GM23338 (cell line): ENCODE measurements at regions not wholly inside any gene's neighbourhood (a gene's known extent, or its start where the extent isn't known, plus 50 kb on each side); places are given as distances from the start of the nearest gene placed in this dataset.

ENCODE experiments used
- ATAC-seq: fragments of 200-7000 bp; cut with Tn5 transposase; 3 replicates; pipeline ENCODE4 v1.9.1; 2020
- DNase-seq: peaks from one replicate; pipeline ENCODE4 v3.0.0-alpha.2; 2015; ENCODE audit warnings: low spot score
- H2AFZ ChIP-seq: fragments of 200-600 bp; sonication (generic); 2 replicates; pipeline ENCODE4 v1.8.0; 2016; ENCODE audit warnings: antibody characterized with exemption, mild to moderate bottlenecking, moderate library complexity
- H3F3A ChIP-seq: fragments of 200-600 bp; sonication (generic); replicated peaks from 2 replicates; pipeline ENCODE4 v1.8.0; 2017; ENCODE audit warnings: antibody characterized with exemption, mixed run types, low read depth
- H3K27ac ChIP-seq: fragments of 200-600 bp; sonication (generic); 2 replicates; pipeline ENCODE4 v1.6.1; 2016; ENCODE audit warnings: low read depth
- H3K27me3 ChIP-seq: fragments of 200-600 bp; sonication (generic); 2 replicates; pipeline ENCODE4 v1.8.0; 2016; ENCODE audit warnings: mild to moderate bottlenecking, mixed run types, moderate library complexity; ENCODE audit not compliant: insufficient read depth
- H3K36me3 ChIP-seq: fragments of 200-600 bp; sonication (generic); 2 replicates; pipeline ENCODE4 v1.8.0; 2016; ENCODE audit warnings: mild to moderate bottlenecking; ENCODE audit not compliant: insufficient read depth
- H3K4me1 ChIP-seq: fragments of 200-600 bp; sonication (generic); 2 replicates; pipeline ENCODE4 v1.8.0; 2016; ENCODE audit warnings: mild to moderate bottlenecking, moderate library complexity; ENCODE audit not compliant: insufficient read depth
- H3K4me2 ChIP-seq: fragments of 200-600 bp; sonication (generic); 2 replicates; pipeline ENCODE4 v1.7.1; 2017; ENCODE audit warnings: mixed run types
- H3K4me3 ChIP-seq: fragments of 200-600 bp; sonication (generic); 2 replicates; pipeline ENCODE4 v1.6.1; 2016; ENCODE audit warnings: mixed run types
- H3K79me2 ChIP-seq: fragments of 200-600 bp; sonication (generic); replicated peaks from 2 replicates; pipeline ENCODE4 v1.8.0; 2017; ENCODE audit warnings: mild to moderate bottlenecking; ENCODE audit not compliant: insufficient read depth
- H3K9me2 ChIP-seq: fragments of 200-600 bp; sonication (generic); 2 replicates; pipeline ENCODE4 v1.8.0; 2017; ENCODE audit not compliant: insufficient read depth
- H4K20me1 ChIP-seq: fragments of 200-600 bp; sonication (generic); replicated peaks from 2 replicates; pipeline ENCODE4 v1.8.0; 2017; ENCODE audit warnings: mild to moderate bottlenecking; ENCODE audit not compliant: insufficient read depth
- H3K27ac Mint-ChIP-seq: 2 replicates; pipeline ENCODE4 v1.8.0; 2020; ENCODE audit warnings: inconsistent platforms, mild to moderate bottlenecking, moderate library complexity, mixed read lengths
- H3K27me3 Mint-ChIP-seq: 3 replicates; pipeline ENCODE4 v1.8.0; 2022; ENCODE audit warnings: low read depth, mild to moderate bottlenecking, moderate library complexity, mixed read lengths, inconsistent platforms; ENCODE audit not compliant: insufficient read depth, poor library complexity
- H3K36me3 Mint-ChIP-seq: 3 replicates; pipeline ENCODE4 v1.8.0; 2021; ENCODE audit warnings: low read depth, mild to moderate bottlenecking, inconsistent platforms, moderate library complexity, mixed read lengths
- H3K4me1 Mint-ChIP-seq: 3 replicates; pipeline ENCODE4 v1.8.0; 2020; ENCODE audit warnings: mild to moderate bottlenecking, inconsistent platforms, mixed read lengths
- H3K4me3 Mint-ChIP-seq: 3 replicates; pipeline ENCODE4 v1.8.0; 2021; ENCODE audit warnings: moderate library complexity, mild to moderate bottlenecking, inconsistent platforms, mixed read lengths
- H3K9me3 Mint-ChIP-seq: 3 replicates; pipeline ENCODE4 v1.8.0; 2020; ENCODE audit warnings: moderate library complexity, mild to moderate bottlenecking, inconsistent platforms, mixed read lengths
- CREB1 ChIP-seq: fragments of 250-450 bp; sonication (Bioruptor Pico); IDR thresholded peaks from 2 replicates; pipeline ENCODE4 v1.5.0; 2020; ENCODE audit warnings: low read depth, mild to moderate bottlenecking, moderate library complexity
- EZH2 ChIP-seq: fragments of 200-600 bp; sonication (generic); IDR thresholded peaks from one replicate; pipeline ENCODE4 v1.8.0; 2017; ENCODE audit warnings: antibody characterized with exemption, mild to moderate bottlenecking, low read depth; ENCODE audit not compliant: unreplicated experiment
- EZH2phosphoT487 ChIP-seq: fragments of 200-600 bp; sonication (generic); IDR thresholded peaks from one replicate; pipeline ENCODE4 v1.8.1; 2018; ENCODE audit warnings: antibody characterized with exemption; ENCODE audit not compliant: unreplicated experiment
- JUNB ChIP-seq: IDR thresholded peaks from one replicate; pipeline ENCODE4 v1.6.1; 2016; ENCODE audit warnings: antibody characterized with exemption; ENCODE audit not compliant: unreplicated experiment
- NANOG ChIP-seq: IDR thresholded peaks from 2 replicates; pipeline ENCODE4 v1.6.1; 2016; ENCODE audit warnings: antibody characterized with exemption, borderline replicate concordance
- POLR2AphosphoS5 ChIP-seq: IDR thresholded peaks from 2 replicates; pipeline ENCODE4 v1.6.1; 2016; ENCODE audit warnings: antibody characterized with exemption, low read depth
- STAT1 ChIP-seq: IDR thresholded peaks from one replicate; pipeline ENCODE4 v1.6.1; 2016; ENCODE audit warnings: antibody characterized with exemption; ENCODE audit not compliant: unreplicated experiment
- ZNF114 ChIP-seq: fragments of 250-450 bp; sonication (Bioruptor Pico); IDR thresholded peaks from 2 replicates; pipeline ENCODE4 v1.5.0; 2020; ENCODE audit warnings: mild to moderate bottlenecking, moderate library complexity
- ZNF331 ChIP-seq: fragments of 250-450 bp; sonication (Bioruptor Pico); IDR thresholded peaks from 2 replicates; pipeline ENCODE4 v1.5.0; 2020; ENCODE audit warnings: low read depth, mild to moderate bottlenecking, moderate library complexity
- TF ChIP-seq, protein P1 (sequence below): IDR thresholded peaks from one replicate; pipeline ENCODE4 v1.6.1; 2018; ENCODE audit warnings: antibody characterized with exemption; ENCODE audit not compliant: unreplicated experiment
- TF ChIP-seq, protein P2 (sequence below): fragments of 250-450 bp; sonication (Bioruptor Pico); IDR thresholded peaks from 2 replicates; pipeline ENCODE4 v1.5.0; 2020; ENCODE audit warnings: mild to moderate bottlenecking, moderate library complexity
- TF ChIP-seq, protein P3 (sequence below), 2 experiments: fragments of 200-600 bp in 1 of 2; sonication (generic) in 1 of 2; conservative IDR thresholded peaks; 2 replicates each; pipeline versions ENCODE4 v1.5.1 to v1.6.1; 2016 to 2017; ENCODE audit warnings: antibody characterized with exemption in 2 of 2, low read depth in 2 of 2, mild to moderate bottlenecking in 2 of 2, moderate library complexity in 1 of 2
- TF ChIP-seq, protein P4 (sequence below): IDR thresholded peaks from 2 replicates; pipeline ENCODE4 v1.6.1; 2016; ENCODE audit warnings: antibody characterized with exemption

DNA sequence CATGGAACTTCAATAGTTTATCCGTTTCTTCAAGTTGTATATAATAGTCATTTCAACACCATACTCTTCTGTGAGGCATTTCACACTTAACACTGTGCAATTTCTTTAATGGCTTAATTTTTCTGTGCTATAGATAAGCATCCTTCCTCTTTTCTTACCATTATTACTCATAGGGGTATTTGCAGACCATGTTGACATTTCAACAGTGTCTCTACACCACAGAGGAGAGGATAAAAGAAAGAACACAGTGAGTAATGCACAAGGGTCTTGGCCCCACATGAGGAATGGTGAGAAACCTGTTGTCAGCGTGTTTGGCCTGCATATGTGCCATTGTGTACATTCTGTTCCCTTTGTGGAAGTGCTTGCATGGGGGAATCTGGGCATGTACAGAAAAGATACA, 421.5 kb upstream of the MDGA2 start:
- Histone ChIP-seq H3K4me2 (no peak overlapping the region), H3K4me1 (0 out of 2 replicates have a peak, but pooled peaks cover 3% of the 10 kb centered on the region), H3K36me3 (no peaks in the 10 kb centered on the region), H3K27ac (no peak overlapping the region), H3K27me3 (no peaks in the 10 kb centered on the region), H4K20me1 (no peaks in the 10 kb centered on the region; the same call in 1 of the 2 replicates), H3K9me2 (no peaks in the 10 kb centered on the region; the same call in 1 of the 2 replicates), H3K4me3 (no peak overlapping the region), H2AFZ (no peak overlapping the region), H3F3A (no peaks in the 10 kb centered on the region), H3K79me2 (no peaks in the 10 kb centered on the region)
- H3K36me3 Mint-ChIP-seq, result no peaks in the 10 kb centered on the region; the same call in 2 of the 3 replicates
- no peak overlapping the region for H3K4me3 Mint-ChIP-seq
- TF ChIP-seq, protein P1, sequence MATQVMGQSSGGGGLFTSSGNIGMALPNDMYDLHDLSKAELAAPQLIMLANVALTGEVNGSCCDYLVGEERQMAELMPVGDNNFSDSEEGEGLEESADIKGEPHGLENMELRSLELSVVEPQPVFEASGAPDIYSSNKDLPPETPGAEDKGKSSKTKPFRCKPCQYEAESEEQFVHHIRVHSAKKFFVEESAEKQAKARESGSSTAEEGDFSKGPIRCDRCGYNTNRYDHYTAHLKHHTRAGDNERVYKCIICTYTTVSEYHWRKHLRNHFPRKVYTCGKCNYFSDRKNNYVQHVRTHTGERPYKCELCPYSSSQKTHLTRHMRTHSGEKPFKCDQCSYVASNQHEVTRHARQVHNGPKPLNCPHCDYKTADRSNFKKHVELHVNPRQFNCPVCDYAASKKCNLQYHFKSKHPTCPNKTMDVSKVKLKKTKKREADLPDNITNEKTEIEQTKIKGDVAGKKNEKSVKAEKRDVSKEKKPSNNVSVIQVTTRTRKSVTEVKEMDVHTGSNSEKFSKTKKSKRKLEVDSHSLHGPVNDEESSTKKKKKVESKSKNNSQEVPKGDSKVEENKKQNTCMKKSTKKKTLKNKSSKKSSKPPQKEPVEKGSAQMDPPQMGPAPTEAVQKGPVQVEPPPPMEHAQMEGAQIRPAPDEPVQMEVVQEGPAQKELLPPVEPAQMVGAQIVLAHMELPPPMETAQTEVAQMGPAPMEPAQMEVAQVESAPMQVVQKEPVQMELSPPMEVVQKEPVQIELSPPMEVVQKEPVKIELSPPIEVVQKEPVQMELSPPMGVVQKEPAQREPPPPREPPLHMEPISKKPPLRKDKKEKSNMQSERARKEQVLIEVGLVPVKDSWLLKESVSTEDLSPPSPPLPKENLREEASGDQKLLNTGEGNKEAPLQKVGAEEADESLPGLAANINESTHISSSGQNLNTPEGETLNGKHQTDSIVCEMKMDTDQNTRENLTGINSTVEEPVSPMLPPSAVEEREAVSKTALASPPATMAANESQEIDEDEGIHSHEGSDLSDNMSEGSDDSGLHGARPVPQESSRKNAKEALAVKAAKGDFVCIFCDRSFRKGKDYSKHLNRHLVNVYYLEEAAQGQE, result no peak
- TF ChIP-seq STAT1, result no peak
- TF ChIP-seq, protein P2, sequence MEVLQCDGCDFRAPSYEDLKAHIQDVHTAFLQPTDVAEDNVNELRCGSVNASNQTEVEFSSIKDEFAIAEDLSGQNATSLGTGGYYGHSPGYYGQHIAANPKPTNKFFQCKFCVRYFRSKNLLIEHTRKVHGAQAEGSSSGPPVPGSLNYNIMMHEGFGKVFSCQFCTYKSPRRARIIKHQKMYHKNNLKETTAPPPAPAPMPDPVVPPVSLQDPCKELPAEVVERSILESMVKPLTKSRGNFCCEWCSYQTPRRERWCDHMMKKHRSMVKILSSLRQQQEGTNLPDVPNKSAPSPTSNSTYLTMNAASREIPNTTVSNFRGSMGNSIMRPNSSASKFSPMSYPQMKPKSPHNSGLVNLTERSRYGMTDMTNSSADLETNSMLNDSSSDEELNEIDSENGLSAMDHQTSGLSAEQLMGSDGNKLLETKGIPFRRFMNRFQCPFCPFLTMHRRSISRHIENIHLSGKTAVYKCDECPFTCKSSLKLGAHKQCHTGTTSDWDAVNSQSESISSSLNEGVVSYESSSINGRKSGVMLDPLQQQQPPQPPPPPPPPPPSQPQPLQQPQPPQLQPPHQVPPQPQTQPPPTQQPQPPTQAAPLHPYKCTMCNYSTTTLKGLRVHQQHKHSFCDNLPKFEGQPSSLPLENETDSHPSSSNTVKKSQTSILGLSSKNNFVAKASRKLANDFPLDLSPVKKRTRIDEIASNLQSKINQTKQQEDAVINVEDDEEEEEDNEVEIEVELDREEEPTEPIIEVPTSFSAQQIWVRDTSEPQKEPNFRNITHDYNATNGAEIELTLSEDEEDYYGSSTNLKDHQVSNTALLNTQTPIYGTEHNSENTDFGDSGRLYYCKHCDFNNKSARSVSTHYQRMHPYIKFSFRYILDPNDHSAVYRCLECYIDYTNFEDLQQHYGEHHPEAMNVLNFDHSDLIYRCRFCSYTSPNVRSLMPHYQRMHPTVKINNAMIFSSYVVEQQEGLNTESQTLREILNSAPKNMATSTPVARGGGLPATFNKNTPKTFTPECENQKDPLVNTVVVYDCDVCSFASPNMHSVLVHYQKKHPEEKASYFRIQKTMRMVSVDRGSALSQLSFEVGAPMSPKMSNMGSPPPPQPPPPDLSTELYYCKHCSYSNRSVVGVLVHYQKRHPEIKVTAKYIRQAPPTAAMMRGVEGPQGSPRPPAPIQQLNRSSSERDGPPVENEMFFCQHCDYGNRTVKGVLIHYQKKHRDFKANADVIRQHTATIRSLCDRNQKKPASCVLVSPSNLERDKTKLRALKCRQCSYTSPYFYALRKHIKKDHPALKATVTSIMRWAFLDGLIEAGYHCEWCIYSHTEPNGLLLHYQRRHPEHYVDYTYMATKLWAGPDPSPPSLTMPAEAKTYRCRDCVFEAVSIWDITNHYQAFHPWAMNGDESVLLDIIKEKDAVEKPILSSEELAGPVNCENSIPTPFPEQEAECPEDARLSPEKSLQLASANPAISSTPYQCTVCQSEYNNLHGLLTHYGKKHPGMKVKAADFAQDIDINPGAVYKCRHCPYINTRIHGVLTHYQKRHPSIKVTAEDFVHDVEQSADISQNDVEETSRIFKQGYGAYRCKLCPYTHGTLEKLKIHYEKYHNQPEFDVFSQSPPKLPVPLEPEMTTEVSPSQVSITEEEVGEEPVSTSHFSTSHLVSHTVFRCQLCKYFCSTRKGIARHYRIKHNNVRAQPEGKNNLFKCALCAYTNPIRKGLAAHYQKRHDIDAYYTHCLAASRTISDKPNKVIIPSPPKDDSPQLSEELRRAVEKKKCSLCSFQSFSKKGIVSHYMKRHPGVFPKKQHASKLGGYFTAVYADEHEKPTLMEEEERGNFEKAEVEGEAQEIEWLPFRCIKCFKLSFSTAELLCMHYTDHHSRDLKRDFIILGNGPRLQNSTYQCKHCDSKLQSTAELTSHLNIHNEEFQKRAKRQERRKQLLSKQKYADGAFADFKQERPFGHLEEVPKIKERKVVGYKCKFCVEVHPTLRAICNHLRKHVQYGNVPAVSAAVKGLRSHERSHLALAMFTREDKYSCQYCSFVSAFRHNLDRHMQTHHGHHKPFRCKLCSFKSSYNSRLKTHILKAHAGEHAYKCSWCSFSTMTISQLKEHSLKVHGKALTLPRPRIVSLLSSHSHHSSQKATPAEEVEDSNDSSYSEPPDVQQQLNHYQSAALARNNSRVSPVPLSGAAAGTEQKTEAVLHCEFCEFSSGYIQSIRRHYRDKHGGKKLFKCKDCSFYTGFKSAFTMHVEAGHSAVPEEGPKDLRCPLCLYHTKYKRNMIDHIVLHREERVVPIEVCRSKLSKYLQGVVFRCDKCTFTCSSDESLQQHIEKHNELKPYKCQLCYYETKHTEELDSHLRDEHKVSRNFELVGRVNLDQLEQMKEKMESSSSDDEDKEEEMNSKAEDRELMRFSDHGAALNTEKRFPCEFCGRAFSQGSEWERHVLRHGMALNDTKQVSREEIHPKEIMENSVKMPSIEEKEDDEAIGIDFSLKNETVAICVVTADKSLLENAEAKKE (CRISPR knock-in tag), result no peak
- TF ChIP-seq, protein P3, sequence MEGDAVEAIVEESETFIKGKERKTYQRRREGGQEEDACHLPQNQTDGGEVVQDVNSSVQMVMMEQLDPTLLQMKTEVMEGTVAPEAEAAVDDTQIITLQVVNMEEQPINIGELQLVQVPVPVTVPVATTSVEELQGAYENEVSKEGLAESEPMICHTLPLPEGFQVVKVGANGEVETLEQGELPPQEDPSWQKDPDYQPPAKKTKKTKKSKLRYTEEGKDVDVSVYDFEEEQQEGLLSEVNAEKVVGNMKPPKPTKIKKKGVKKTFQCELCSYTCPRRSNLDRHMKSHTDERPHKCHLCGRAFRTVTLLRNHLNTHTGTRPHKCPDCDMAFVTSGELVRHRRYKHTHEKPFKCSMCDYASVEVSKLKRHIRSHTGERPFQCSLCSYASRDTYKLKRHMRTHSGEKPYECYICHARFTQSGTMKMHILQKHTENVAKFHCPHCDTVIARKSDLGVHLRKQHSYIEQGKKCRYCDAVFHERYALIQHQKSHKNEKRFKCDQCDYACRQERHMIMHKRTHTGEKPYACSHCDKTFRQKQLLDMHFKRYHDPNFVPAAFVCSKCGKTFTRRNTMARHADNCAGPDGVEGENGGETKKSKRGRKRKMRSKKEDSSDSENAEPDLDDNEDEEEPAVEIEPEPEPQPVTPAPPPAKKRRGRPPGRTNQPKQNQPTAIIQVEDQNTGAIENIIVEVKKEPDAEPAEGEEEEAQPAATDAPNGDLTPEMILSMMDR (conservative IDR thresholded peaks at IDR 0.05; ENCODE audit: low read depth in 2 of 2), result no peak
- no peak for TF ChIP-seq CREB1
- no peak for TF ChIP-seq EZH2
- no peak for TF ChIP-seq JUNB
- no peak for TF ChIP-seq ZNF331 (CRISPR knock-in tag)
- no peak for TF ChIP-seq EZH2phosphoT487
- no peak for TF ChIP-seq NANOG
- no peak for TF ChIP-seq POLR2AphosphoS5
- TF ChIP-seq, protein P4, sequence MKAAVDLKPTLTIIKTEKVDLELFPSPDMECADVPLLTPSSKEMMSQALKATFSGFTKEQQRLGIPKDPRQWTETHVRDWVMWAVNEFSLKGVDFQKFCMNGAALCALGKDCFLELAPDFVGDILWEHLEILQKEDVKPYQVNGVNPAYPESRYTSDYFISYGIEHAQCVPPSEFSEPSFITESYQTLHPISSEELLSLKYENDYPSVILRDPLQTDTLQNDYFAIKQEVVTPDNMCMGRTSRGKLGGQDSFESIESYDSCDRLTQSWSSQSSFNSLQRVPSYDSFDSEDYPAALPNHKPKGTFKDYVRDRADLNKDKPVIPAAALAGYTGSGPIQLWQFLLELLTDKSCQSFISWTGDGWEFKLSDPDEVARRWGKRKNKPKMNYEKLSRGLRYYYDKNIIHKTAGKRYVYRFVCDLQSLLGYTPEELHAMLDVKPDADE, result no peak
- no peak for TF ChIP-seq ZNF114 (CRISPR knock-in tag)
- no peak overlapping the region for H3K27ac Mint-ChIP-seq
- ATAC-seq (no peak), DNase-seq (no peak)
- no peaks in the 10 kb centered on the region for H3K27me3 Mint-ChIP-seq
- peaks cover 3% of the 10 kb centered on the region; the same call in 2 of the 3 replicates for H3K9me3 Mint-ChIP-seq
- H3K4me1 Mint-ChIP-seq, result peaks cover 3% of the 10 kb centered on the region; the same call in 1 of the 3 replicates
